AG04450 (cell line): ENCODE measurements at regions not wholly inside any gene's neighbourhood (a gene's known extent, or its start where the extent isn't known, plus 50 kb on each side); places are given as distances from the start of the nearest gene placed in this dataset.

ENCODE experiments used
- CTCF ChIA-PET: fragments of 300-600, 350-600 bp; formaldehyde crosslinking; extraction: SDS; loops from one replicate; lab custom pipeline; 2022; ENCODE audit warnings: antibody characterized with exemption, inconsistent platforms; lab: Charles Lee
- POLR2A ChIA-PET: fragments of 350-600 bp; formaldehyde crosslinking; extraction: SDS; loops from one replicate; lab custom pipeline; 2021; ENCODE audit warnings: antibody characterized with exemption, inconsistent platforms; lab: Yijun Ruan, JAX
- DNase-seq: peaks from one replicate; pipeline ENCODE4 v3.0.0-alpha.2; 2011; ENCODE audit warnings: low read depth, low spot score
- H3K27ac ChIP-seq: one replicate; pipeline ENCODE4 v1.5.1; 2012; ENCODE audit warnings: low read depth, low read length, control low read depth
- H3K27me3 ChIP-seq: one replicate; pipeline ENCODE4 v1.6.0; 2012; ENCODE audit warnings: low read length; ENCODE audit not compliant: control insufficient read depth, insufficient read depth
- H3K4me3 ChIP-seq: 2 replicates; pipeline ENCODE4 v1.5.1; 2011; ENCODE audit warnings: mild to moderate bottlenecking, low read depth, low read length, control low read depth
- H3K9me3 ChIP-seq: 2 replicates; pipeline ENCODE4 v1.5.1; 2012; ENCODE audit warnings: low read length; ENCODE audit not compliant: control insufficient read depth, insufficient read depth
- CTCF ChIP-seq: IDR thresholded peaks from 2 replicates; pipeline ENCODE4 v1.5.1; 2011; ENCODE audit warnings: low read depth, low read length, control low read depth, inconsistent platforms

GRCh38 chr6:40947876-40948526 lies 91.0 kb downstream of the UNC5CL start:
- no peak for TF ChIP-seq CTCF
- CTCF ChIA-PET: interaction anchor here (0.8 kb wide), 1 partner anchor 54 kb away, joined by 3 read pairs; no protein-coding TSS in a partner anchor
- no peak overlapping the region for H3K4me3 ChIP-seq
- no peaks in the 10 kb centered on the region for H3K9me3 ChIP-seq
- no peak for DNase-seq
- POLR2A ChIA-PET: interaction anchor here (0.9 to 1.3 kb wide), 2 partner anchors 10 to 11 kb away, joined by 3 to 5 read pairs; no protein-coding TSS in a partner anchor
- peak overlapping the region; percentile 88 for H3K27ac ChIP-seq
- H3K27me3 ChIP-seq: no peaks in the 10 kb centered on the region

GRCh38 chr6:40946738-40947301 lies 92.2 kb downstream of the UNC5CL start:
- CTCF ChIA-PET: no interaction called here
- no peak for TF ChIP-seq CTCF
- POLR2A ChIA-PET: no interaction called here
- no peak overlapping the region for H3K27ac ChIP-seq
- no peak for DNase-seq
- no peaks in the 10 kb centered on the region for H3K9me3 ChIP-seq
- no peak overlapping the region for H3K4me3 ChIP-seq
- H3K27me3 ChIP-seq: no peaks in the 10 kb centered on the region

- ChIA-PET POLR2A (interaction anchor here (0.7 to 1.1 kb wide), 3 partner anchors 11 to 21 kb away, joined by 3 to 5 read pairs (median 4); no protein-coding TSS in a partner anchor), CTCF (no interaction called here)
- Histone ChIP-seq H3K27ac (peak overlapping the region; percentile 68), H3K4me3 (no peak overlapping the region), H3K9me3 (peaks cover 2% of the 10 kb centered on the region; the same call in 1 of the 2 replicates), H3K27me3 (no peaks in the 10 kb centered on the region)
- TF ChIP-seq CTCF: no peak
- no peak for DNase-seq
These were observed 101.5 kb downstream of the UNC5CL start for GRCh38 chr6:40937491-40937890.

GRCh38 chr6:40936818-40937251 lies 102.2 kb downstream of the UNC5CL start:
- H3K27ac ChIP-seq: peak overlapping the region; percentile 68
- CTCF ChIA-PET: no interaction called here

More at GRCh38 chr6:40936818-40937251, 102.2 kb downstream of the UNC5CL start:
- TF ChIP-seq CTCF: no peak
- peak; percentile 60 for DNase-seq
- H3K4me3 ChIP-seq: no peak overlapping the region
- peaks cover 2% of the 10 kb centered on the region; the same call in 1 of the 2 replicates for H3K9me3 ChIP-seq
- H3K27me3 ChIP-seq: no peaks in the 10 kb centered on the region
- POLR2A ChIA-PET: interaction anchor here (0.9 to 1.1 kb wide), 2 partner anchors 11 to 21 kb away, joined by 4 to 5 read pairs; no protein-coding TSS in a partner anchor
